ENCODE measurements at regions not wholly inside any gene's neighbourhood (a gene's known extent, or its start where the extent isn't known, plus 50 kb on each side); places are given as distances from the start of the nearest gene placed in this dataset.

DNA sequence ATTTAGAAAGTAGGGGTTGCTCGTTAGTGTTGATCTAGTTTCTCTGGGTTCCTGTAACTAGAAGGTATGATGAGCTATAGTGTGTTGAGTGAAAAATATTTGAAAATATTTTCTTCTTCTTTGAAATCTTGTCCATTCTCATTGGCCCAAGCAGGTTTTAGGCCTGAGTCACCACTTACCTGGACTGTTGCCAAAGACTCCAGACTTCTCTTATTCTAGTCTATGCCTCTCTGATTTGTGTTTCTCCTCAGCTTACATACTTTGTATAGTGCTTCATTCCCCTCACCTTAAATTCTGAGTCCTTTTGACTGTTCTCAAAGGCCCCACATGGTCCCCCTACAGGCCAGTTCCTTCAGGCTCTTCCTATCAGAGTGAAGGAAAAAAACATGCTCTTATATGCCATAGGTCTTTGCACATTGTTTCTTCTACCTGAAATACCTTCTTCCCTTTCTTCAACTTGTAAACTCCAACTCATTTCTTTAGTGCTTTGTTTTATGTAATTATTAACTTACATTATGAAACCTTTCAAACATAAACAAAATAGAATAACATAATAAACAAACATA, 258.2 kb downstream of the PPP1R2C start:
- DNase-seq (ENCODE audit: low read depth) = no peak

DNA sequence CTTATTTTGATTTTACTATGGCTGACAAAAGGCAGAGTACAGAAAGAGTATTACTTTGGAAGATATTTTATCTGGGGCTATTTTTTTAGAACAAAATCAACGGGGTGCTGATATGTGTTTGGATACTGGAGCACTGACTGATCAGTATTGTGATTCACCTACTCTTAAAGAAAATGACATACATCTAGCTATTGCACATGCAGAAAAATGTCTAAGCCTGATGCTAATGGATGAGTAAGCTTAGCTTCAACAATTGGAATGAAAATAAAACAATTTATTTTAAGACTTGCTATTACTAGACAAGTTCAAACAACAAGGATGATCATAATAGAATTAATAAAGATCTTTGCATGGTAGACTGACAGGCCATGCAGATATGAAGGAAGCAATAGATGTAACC, 262.0 kb downstream of the PPP1R2C start:
- no peak for DNase-seq (ENCODE audit: low read depth)

- DNase-seq (ENCODE audit: low read depth) = no peak
Measured at GRCh38 chrX:42505016-42505415, 272.9 kb downstream of the PPP1R2C start.

- no peak for DNase-seq (ENCODE audit: low read depth)
Measured at GRCh38 chrX:42499620-42500019, 278.3 kb downstream of the PPP1R2C start.

- no peak for DNase-seq (ENCODE audit: low read depth)
Measured at GRCh38 chrX:42497356-42497755, 280.6 kb downstream of the PPP1R2C start.

GRCh38 chrX:42496239-42496638, 281.7 kb downstream of the PPP1R2C start:
- no peak for DNase-seq (ENCODE audit: low read depth)

DNA sequence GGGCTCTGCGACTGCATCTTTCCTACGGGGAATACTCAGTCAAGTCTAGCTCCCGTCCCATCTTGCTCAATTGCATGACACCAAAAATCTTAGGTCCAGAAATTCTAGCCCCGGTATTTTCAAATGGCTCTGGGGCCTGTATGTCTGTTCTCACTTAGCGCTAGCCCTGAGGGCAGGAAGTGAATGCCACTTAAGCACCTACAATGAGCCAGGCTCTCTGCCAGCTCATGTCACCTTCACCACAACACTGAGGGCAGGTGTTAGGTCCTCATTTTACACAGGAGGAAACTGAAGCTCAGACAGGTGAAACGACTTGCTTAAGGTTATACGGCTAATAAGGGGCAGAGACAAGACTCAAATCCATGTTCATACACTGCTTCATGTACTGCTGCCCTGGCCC, 282.8 kb downstream of the PPP1R2C start:
- no peak for DNase-seq (ENCODE audit: low read depth)

DNA sequence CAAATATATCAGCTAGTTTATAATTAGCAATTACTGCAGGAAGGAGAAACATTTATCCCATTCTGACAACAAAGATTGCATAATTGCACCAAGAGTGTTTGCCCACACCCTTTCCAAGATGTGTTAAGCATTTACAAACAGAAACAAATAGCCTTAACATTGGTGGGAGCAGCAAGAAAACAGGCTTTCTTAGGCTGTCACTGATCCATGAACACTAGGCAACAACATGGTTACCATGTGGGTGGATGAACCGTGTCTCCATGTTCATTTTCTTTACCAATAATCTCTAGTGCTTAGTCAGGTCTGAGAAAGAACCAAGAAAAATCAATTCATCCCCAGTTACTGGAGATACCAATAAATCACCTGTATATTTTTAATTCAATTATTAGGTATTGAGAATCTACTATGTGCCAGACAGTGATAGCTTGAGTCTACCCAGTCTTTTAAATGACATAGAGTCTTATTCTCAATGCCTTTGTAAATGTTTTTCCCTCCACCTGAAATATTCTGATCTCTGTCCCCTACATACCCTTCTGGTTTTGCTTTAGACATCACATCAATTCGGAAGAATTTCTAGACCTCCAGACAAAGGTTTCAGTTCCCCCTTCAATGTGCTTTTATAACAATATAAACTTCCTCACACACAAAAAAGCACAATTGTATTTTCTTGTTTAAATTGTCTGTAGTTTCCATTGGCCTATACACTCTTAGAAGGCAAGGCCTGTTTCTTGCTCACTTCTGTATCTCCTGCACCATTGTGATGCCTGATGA, 286.6 kb downstream of the PPP1R2C start:
- no peak for DNase-seq (ENCODE audit: low read depth)

DNA sequence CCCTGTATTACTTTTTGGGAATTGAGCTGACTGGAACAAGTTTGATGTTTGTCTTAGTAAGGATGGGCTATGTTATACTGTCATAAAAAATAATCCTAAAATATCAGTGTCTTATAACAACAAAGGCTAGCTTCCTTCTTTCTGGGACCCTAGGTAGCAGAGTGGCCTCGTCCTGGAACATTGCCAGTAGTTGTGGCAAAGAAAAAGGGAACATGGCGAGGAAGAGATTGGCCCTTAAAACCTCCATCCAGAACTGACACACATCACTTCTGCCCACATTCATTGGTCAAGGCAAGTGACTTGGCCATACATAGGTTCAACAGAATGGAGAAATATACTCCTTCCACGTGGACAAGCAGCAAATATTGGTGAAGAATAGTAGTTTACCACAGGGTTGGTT, 287.9 kb downstream of the PPP1R2C start:
- DNase-seq (ENCODE audit: low read depth) = no peak

DNA sequence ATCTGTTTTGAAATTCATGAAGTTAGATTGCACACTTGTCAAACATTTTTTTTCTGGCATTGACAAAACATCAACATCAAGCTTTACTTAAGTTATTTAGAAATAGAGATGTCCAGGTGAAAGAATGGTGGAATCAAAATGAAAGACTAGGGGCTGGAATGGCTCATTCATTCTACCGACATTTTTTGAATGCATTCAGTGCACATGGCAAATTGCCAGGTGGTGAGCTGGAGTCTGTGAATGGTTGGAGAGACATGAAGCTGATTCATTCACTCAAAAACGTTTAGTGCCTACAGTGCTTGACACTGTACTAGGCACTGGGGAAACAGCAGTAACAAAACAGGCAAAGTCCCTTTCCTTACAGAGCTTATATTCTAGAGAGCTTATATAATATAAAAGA, 292.4 kb downstream of the PPP1R2C start:
- no peak for DNase-seq (ENCODE audit: low read depth)

DNA sequence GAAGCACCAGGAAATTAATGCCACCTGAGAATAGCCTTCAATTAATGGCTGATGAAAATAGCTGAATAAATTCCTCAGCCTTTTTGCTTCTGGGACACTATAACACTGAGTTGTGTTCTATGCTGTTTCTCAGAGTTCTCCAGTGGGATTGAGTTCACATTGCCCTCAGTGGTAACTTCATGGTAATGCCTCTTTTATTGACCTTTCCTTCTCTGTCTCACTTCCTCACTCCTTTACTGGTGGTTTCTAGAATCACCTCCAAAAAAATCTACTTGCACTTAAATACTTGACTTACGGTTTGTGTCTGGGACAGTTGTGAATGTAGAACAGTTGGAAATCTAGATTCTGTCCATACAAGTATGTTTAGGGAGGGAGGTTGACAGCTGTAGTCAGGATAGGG, 293.7 kb downstream of the PPP1R2C start:
- DNase-seq (ENCODE audit: low read depth) = no peak

- no peak for DNase-seq (ENCODE audit: low read depth)
Measured at GRCh38 chrX:42477396-42477795, 300.6 kb downstream of the PPP1R2C start.

GRCh38 chrX:42472727-42473126, 305.2 kb downstream of the PPP1R2C start:
- no peak for DNase-seq (ENCODE audit: low read depth)

DNA sequence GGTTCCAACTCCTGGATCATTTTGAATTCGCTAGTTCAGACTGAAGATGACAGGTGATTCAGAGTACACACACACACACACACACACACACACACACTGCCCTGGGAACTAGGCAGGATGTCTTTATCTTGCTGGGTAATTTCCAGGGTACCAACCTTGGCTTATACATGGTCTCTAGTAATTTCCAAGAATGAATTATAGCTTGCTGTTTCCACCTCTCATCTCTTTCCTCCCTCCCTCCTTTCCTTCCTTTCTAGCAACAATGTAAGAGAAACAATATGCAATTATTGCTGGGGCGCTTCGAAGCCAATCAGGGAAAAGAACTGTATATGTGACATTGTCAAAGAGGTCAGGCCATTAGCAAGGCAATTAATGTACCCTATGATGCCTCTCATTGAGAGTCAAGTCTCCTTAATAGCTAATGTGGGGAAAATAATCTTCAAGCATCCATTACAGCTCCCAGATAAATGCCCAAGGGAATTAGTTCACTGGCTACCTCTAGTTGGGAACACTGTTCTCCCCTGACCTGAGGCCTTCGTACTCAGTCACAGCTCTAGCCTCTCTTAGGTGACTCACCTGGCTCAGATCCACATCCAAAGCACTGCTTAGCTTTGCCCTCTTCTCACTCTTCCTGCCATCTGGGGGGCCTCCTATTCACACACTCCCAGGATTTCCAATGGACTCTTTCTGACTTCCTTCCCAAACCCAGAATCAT, 311.5 kb downstream of the PPP1R2C start:
- DNase-seq (ENCODE audit: low read depth) = no peak

DNA sequence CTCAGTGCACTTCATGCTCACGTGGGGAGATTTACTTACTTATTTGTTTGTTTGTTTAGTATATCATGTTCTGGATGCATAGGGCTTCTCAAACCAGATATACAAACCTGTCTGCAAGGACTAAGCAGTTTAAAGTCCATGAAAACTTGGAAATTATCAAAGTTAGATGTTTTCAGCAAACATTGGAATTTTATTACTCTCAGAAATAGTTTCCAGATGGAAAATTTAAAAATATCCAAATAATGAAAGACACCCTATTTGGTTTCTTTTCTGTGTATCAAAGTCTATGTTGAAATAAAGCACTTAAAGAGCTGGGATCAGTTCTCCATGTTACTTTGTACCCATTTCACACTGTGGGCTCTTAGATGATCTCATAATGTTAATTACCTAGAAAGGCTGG, 312.1 kb downstream of the PPP1R2C start:
- no peak for DNase-seq (ENCODE audit: low read depth)

- no peak for DNase-seq (ENCODE audit: low read depth)
Measured at GRCh38 chrX:42463706-42464490, 314.1 kb downstream of the PPP1R2C start.

GRCh38 chrX:42462917-42463316, 315.0 kb downstream of the PPP1R2C start:
- DNase-seq (ENCODE audit: low read depth) = no peak

GRCh38 chrX:42460706-42461105, 317.3 kb downstream of the PPP1R2C start:
- no peak for DNase-seq (ENCODE audit: low read depth)

- no peak for DNase-seq (ENCODE audit: low read depth)
Measured at GRCh38 chrX:42459735-42460134, 318.2 kb downstream of the PPP1R2C start.

- DNase-seq (ENCODE audit: low read depth) = no peak
Measured at GRCh38 chrX:42456176-42456700, 321.7 kb downstream of the PPP1R2C start.

DNA sequence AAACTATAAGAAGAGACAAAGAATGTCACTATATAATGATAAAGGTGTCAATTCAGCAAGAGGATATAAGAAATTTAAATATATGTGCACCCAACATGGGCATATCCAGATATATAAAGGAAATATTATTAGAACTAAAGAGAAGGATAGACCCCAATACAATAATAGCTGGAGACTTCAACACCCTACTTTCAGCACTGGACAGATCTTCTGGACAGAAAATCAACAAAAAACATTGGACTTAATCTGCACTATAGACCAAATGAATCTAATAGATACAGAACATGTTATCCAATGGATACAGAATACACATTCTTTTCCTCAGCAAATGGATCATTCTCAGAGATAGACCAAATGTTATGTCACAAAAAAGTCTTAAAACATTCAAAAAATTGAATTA, 327.7 kb downstream of the PPP1R2C start:
- no peak for DNase-seq (ENCODE audit: low read depth)

GRCh38 chrX:42443267-42443666, 334.7 kb downstream of the PPP1R2C start:
- no peak for DNase-seq (ENCODE audit: low read depth)
